IMR-90 (cell line): ENCODE measurements at regions not wholly inside any gene's neighbourhood (a gene's known extent, or its start where the extent isn't known, plus 50 kb on each side); places are given as distances from the start of the nearest gene placed in this dataset.
"Not testable (repeated sequence)": the region's sequence is repeated elsewhere in the genome, so short reads cannot be mapped to it uniquely, and the experiment has no call there.

Source experiments
- ATAC-seq: fragments of 200-7000 bp; cut with Tn5 transposase; 2 replicates; pipeline ENCODE4 v1.9.1; 2020; ENCODE audit warnings: low read depth, mild to moderate bottlenecking, moderate library complexity
- BruUV-seq: library from RNA; stranded (reverse); fragments of 400-500 nt; replicated peaks from 2 replicates; lab custom pipeline; 2021; lab: Mats Ljungman, UMichigan
- CTCF ChIA-PET: fragments of 300-600 bp; formaldehyde crosslinking; extraction: SDS; loops from one replicate; lab custom pipeline; 2021; ENCODE audit warnings: antibody characterized with exemption; lab: Yijun Ruan, JAX
- POLR2A ChIA-PET: fragments of 300-600 bp; sonication (Branson Sonifier 250); formaldehyde crosslinking; loops from one replicate; lab custom pipeline; 2022; ENCODE audit warnings: antibody characterized with exemption; ENCODE audit not compliant: unreplicated experiment; lab: Charles Lee
- DNase-seq: peaks from one replicate; pipeline ENCODE4 v3.0.0; 2013
- H2AFZ ChIP-seq: replicated peaks from 2 replicates; pipeline ENCODE3; 2013; ENCODE audit warnings: low read length, mild to moderate bottlenecking; ENCODE audit not compliant: poor library complexity
- H2AK5ac ChIP-seq: 2 replicates; pipeline ENCODE4 v1.6.1; 2013; ENCODE audit warnings: low read depth, low read length, inconsistent platforms
- H2AK9ac ChIP-seq: replicated peaks from 2 replicates; pipeline ENCODE3; 2013; ENCODE audit warnings: mild to moderate bottlenecking, low read depth, low read length, moderate library complexity; ENCODE audit not compliant: poor library complexity
- H2BK120ac ChIP-seq: 2 replicates; pipeline ENCODE4 v1.6.1; 2013; ENCODE audit warnings: low read depth, low read length, inconsistent platforms
- H2BK15ac ChIP-seq: 3 replicates; pipeline ENCODE4 v1.6.1; 2013; ENCODE audit warnings: low read depth, low read length, inconsistent platforms
- H2BK20ac ChIP-seq: 2 replicates; pipeline ENCODE4 v1.6.1; 2013; ENCODE audit warnings: low read depth, mild to moderate bottlenecking, inconsistent platforms, low read length, moderate library complexity
- H2BK5ac ChIP-seq: 2 replicates; pipeline ENCODE4 v1.6.1; 2013; ENCODE audit warnings: mild to moderate bottlenecking, low read depth, low read length, inconsistent platforms; ENCODE audit not compliant: poor library complexity, severe bottlenecking
- H3K14ac ChIP-seq: replicated peaks from 2 replicates; pipeline ENCODE4 v1.6.1; 2013; ENCODE audit warnings: low read depth, low read length, inconsistent platforms
- H3K18ac ChIP-seq: 2 replicates; pipeline ENCODE4 v1.6.1; 2013; ENCODE audit warnings: low read depth, low read length, control low read depth
- H3K23ac ChIP-seq: 2 replicates; pipeline ENCODE4 v1.6.1; 2013; ENCODE audit warnings: low read depth, low read length, inconsistent platforms
- H3K27ac ChIP-seq: 2 replicates; pipeline ENCODE4 v1.5.1; 2013; ENCODE audit warnings: mild to moderate bottlenecking, control low read depth, low read length; ENCODE audit not compliant: insufficient read depth
- H3K27me3 ChIP-seq: 2 replicates; pipeline ENCODE4 v1.6.1; 2013; ENCODE audit warnings: low read length; ENCODE audit not compliant: control insufficient read depth, insufficient read depth
- H3K36me3 ChIP-seq: 2 replicates; pipeline ENCODE4 v1.6.1; 2013; ENCODE audit warnings: low read length, mixed read lengths; ENCODE audit not compliant: control insufficient read depth, insufficient read depth
- H3K4ac ChIP-seq: 2 replicates; pipeline ENCODE4 v1.6.1; 2013; ENCODE audit warnings: low read depth, low read length, inconsistent platforms
- H3K4me1 ChIP-seq: 2 replicates; pipeline ENCODE4 v1.6.1; 2013; ENCODE audit warnings: low read length, mixed read lengths; ENCODE audit not compliant: control insufficient read depth, insufficient read depth
- H3K4me2 ChIP-seq: 2 replicates; pipeline ENCODE4 v1.6.1; 2013; ENCODE audit warnings: low read depth, mild to moderate bottlenecking, control low read depth, low read length, moderate library complexity
- H3K4me3 ChIP-seq: 2 replicates; pipeline ENCODE4 v1.5.1; 2013; ENCODE audit warnings: low read depth, mild to moderate bottlenecking, control low read depth, low read length, moderate library complexity; ENCODE audit not compliant: insufficient read depth
- H3K56ac ChIP-seq: 2 replicates; pipeline ENCODE4 v1.6.1; 2013; ENCODE audit warnings: low read length, inconsistent platforms; ENCODE audit not compliant: insufficient read depth; ENCODE audit errors: extremely low read depth
- H3K79me1 ChIP-seq, 2 experiments: 2 replicates each; pipeline ENCODE4 v1.6.1; 2013; ENCODE audit warnings: low read length in 2 of 2, inconsistent platforms in 1 of 2, low read depth in 1 of 2
- H3K9ac ChIP-seq: 2 replicates; pipeline ENCODE4 v1.6.1; 2013; ENCODE audit warnings: low read depth, low read length, control low read depth
- H3K9me1 ChIP-seq: 2 replicates; pipeline ENCODE4 v1.6.1; 2013; ENCODE audit warnings: low read length, inconsistent platforms; ENCODE audit not compliant: insufficient read depth
- H3K9me3 ChIP-seq: 2 replicates; pipeline ENCODE4 v1.6.1; 2013; ENCODE audit warnings: low read length; ENCODE audit not compliant: control insufficient read depth, insufficient read depth
- H4K20me1 ChIP-seq: 2 replicates; pipeline ENCODE4 v1.6.1; 2013; ENCODE audit warnings: low read length, inconsistent platforms; ENCODE audit not compliant: insufficient read depth
- H4K5ac ChIP-seq: 2 replicates; pipeline ENCODE4 v1.6.1; 2013; ENCODE audit warnings: mild to moderate bottlenecking, low read depth, low read length, control low read depth
- H4K8ac ChIP-seq, 2 experiments: 2 replicates each; pipeline ENCODE4 v1.6.1; 2013; ENCODE audit warnings: low read depth in 2 of 2, low read length in 2 of 2, control low read depth in 1 of 2, inconsistent platforms in 1 of 2
- H4K91ac ChIP-seq: 2 replicates; pipeline ENCODE4 v1.6.1; 2013; ENCODE audit warnings: low read depth, low read length, inconsistent platforms; ENCODE audit not compliant: insufficient read depth
- MAZ ChIP-seq: IDR thresholded peaks from 2 replicates; pipeline ENCODE4 v1.6.1; 2012; ENCODE audit warnings: low read depth, mild to moderate bottlenecking, low read length, improper control_type of control experiment, moderate library complexity, borderline replicate concordance
- MXI1 ChIP-seq: IDR thresholded peaks from 2 replicates; pipeline ENCODE4 v1.6.1; 2012; ENCODE audit warnings: low read depth, mild to moderate bottlenecking, low read length, moderate library complexity, borderline replicate concordance
- RFX5 ChIP-seq: IDR thresholded peaks from 2 replicates; pipeline ENCODE4 v1.8.0; 2012; ENCODE audit warnings: low read depth, mild to moderate bottlenecking, low read length, moderate library complexity
- WGBS, 2 experiments: methylation state at CpG; one replicate each; pipeline versions ENCODE4 v1.1.5 to v1.1.7; 2013; ENCODE audit warnings: missing lambda C conversion rate in 2 of 2; ENCODE audit not compliant: insufficient read length in 1 of 2; ENCODE audit errors: extremely low coverage in 2 of 2; 5-methylcytosine and 5-hydroxymethylcytosine counted together
- dilution Hi-C: fragments of 300-500 bp; cut with HindIII; formaldehyde crosslinking; loops from one replicate; pipeline ENCODE4 v1.14.3; 2018; ENCODE audit warnings: low sequenced_read_pairs; ENCODE audit not compliant: unreplicated experiment
- in situ Hi-C: fragments of 300-500 bp; cut with MboI; formaldehyde crosslinking; loops from 3 replicates; pipeline ENCODE4 v1.14.3; 2019; ENCODE audit warnings: low sequenced_read_pairs, inconsistent platforms, mixed read lengths
- intact Hi-C: fragments of 100-400 bp; cut with micrococcal nuclease; formaldehyde crosslinking; loops from 2 replicates; pipeline ENCODE4 v1.10.0; 2022
- TF ChIP-seq, protein P1 (sequence below): fragments of 150-350 bp; IDR thresholded peaks from 2 replicates; pipeline ENCODE4 v1.6.1; 2017; ENCODE audit warnings: mild to moderate bottlenecking, antibody characterized with exemption, low read length, low read depth

GRCh38 chr10:46175831-46176230, 111.0 kb upstream of the ANTXRL start:
- Histone ChIP-seq H3K4me1 (no peaks in the 10 kb centered on the region), H2BK5ac (no peak overlapping the region), H4K8ac (no peak overlapping the region), H3K18ac (no peak overlapping the region), H3K14ac (no peak overlapping the region), H3K9me1 (no peaks in the 10 kb centered on the region), H3K27me3 (peaks cover 3% of the 10 kb centered on the region; the same call in 1 of the 2 replicates), H3K79me1 (no peaks in the 10 kb centered on the region), H3K27ac (no peak overlapping the region), H2AK9ac (no peak overlapping the region), H3K36me3 (no peaks in the 10 kb centered on the region), H2BK15ac (no peak overlapping the region), H3K56ac (no peak overlapping the region), H2AFZ (no peak overlapping the region), H3K9me3 (no peaks in the 10 kb centered on the region), H2BK20ac (no peak overlapping the region), H2AK5ac (no peak overlapping the region), H3K4me3 (no peak overlapping the region), H3K4me2 (no peak overlapping the region), H4K5ac (no peak overlapping the region), H2BK120ac (no peak overlapping the region), H4K91ac (no peak overlapping the region), H3K4ac (no peak overlapping the region), H3K9ac (no peak overlapping the region), H4K20me1 (no peaks in the 10 kb centered on the region), H3K23ac (no peak overlapping the region)
- TF ChIP-seq MXI1 (no peak), RFX5 (no peak), MAZ (no peak)
- TF ChIP-seq, protein P1, sequence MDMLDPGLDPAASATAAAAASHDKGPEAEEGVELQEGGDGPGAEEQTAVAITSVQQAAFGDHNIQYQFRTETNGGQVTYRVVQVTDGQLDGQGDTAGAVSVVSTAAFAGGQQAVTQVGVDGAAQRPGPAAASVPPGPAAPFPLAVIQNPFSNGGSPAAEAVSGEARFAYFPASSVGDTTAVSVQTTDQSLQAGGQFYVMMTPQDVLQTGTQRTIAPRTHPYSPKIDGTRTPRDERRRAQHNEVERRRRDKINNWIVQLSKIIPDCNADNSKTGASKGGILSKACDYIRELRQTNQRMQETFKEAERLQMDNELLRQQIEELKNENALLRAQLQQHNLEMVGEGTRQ, result no peak
- POLR2A ChIA-PET, result no interaction called here
- DNase-seq, result no peak
- intact Hi-C loops, result loop anchor here (5.0 kb wide), 1 partner anchor 94 kb away; no protein-coding TSS in a partner anchor
- no peak for ATAC-seq
- BruUV-seq, result no TSS peak
- in situ Hi-C loops, result no loop called here
- CTCF ChIA-PET, result no interaction called here
- dilution Hi-C loops, result no loop called here

GRCh38 chr10:46187431-46187830, 99.4 kb upstream of the ANTXRL start:
- dilution Hi-C loops, ATAC-seq, intact Hi-C loops: not testable (repeated sequence)

More at GRCh38 chr10:46187431-46187830, 99.4 kb upstream of the ANTXRL start:
- H3K36me3 ChIP-seq, H3K27ac ChIP-seq, POLR2A ChIA-PET, H2BK20ac ChIP-seq, H2AK5ac ChIP-seq, H4K91ac ChIP-seq, in situ Hi-C loops, H4K8ac ChIP-seq, H2AK9ac ChIP-seq, CTCF ChIA-PET, H3K9me1 ChIP-seq, H3K23ac ChIP-seq, H3K14ac ChIP-seq, H3K27me3 ChIP-seq, H3K18ac ChIP-seq, H3K4ac ChIP-seq, H3K79me1 ChIP-seq, H2BK120ac ChIP-seq, H3K56ac ChIP-seq, H2BK5ac ChIP-seq, H3K9me3 ChIP-seq, H2AFZ ChIP-seq, H2BK15ac ChIP-seq, H3K4me3 ChIP-seq, H3K9ac ChIP-seq, DNase-seq, H3K4me2 ChIP-seq, H4K5ac ChIP-seq, BruUV-seq, H3K4me1 ChIP-seq, H4K20me1 ChIP-seq: not testable (repeated sequence)
- WGBS, 2 experiments, result no CpG with 5 or more reads among the region's 3 CpGs
